HEK293 (cell line): ENCODE measurements at regions not wholly inside any gene's neighbourhood (a gene's known extent, or its start where the extent isn't known, plus 50 kb on each side); places are given as distances from the start of the nearest gene placed in this dataset.
"Not testable (repeated sequence)": the region's sequence is repeated elsewhere in the genome, so short reads cannot be mapped to it uniquely, and the experiment has no call there.

Experiments
- CTCF ChIA-PET: fragments of 350-600 bp; formaldehyde crosslinking; extraction: SDS; loops from one replicate; lab custom pipeline; 2021; ENCODE audit warnings: antibody characterized with exemption; lab: Yijun Ruan, JAX
- POLR2A ChIA-PET: fragments of 300-600 bp; formaldehyde crosslinking; extraction: SDS; loops from one replicate; lab custom pipeline; 2020; ENCODE audit warnings: antibody characterized with exemption, inconsistent platforms; lab: Yijun Ruan, JAX
- H3K27ac ChIP-seq: fragments of 200-500 bp; sonication (Bioruptor generic); 2 replicates; pipeline ENCODE4 v1.5.1; 2014; ENCODE audit warnings: low read depth, low read length, control low read depth, inconsistent platforms; ENCODE audit errors: extremely low read depth
- H3K36me3 ChIP-seq, 2 experiments: fragments of 200-500 bp in 1 of 2; sonication (Bioruptor generic) in 1 of 2; 1 replicate in 1 of 2; 2 replicates in 1 of 2; pipeline ENCODE4 v1.5.1; 2014 to 2017; ENCODE audit warnings: inconsistent platforms in 2 of 2, low read length in 2 of 2; ENCODE audit not compliant: control insufficient read depth in 2 of 2, insufficient read depth in 1 of 2
- H3K4me1 ChIP-seq: fragments of 200-500 bp; sonication (Bioruptor generic); 2 replicates; pipeline ENCODE4 v1.5.1; 2014; ENCODE audit warnings: mild to moderate bottlenecking, low read length, inconsistent platforms; ENCODE audit not compliant: control insufficient read depth, insufficient read depth
- H3K4me3 ChIP-seq: 2 replicates; pipeline ENCODE4 v1.5.1; 2011; ENCODE audit warnings: low read depth, mild to moderate bottlenecking, control low read depth, low read length, moderate library complexity
- H3K9me3 ChIP-seq: fragments of 200-500 bp; sonication (Bioruptor generic); 2 replicates; pipeline ENCODE4 v1.5.1; 2014; ENCODE audit warnings: low read depth, low read length, inconsistent platforms; ENCODE audit not compliant: control insufficient read depth, insufficient read depth
- CTCF ChIP-seq: fragments of 450-650 bp; formaldehyde crosslinking; IDR thresholded peaks from 2 replicates; pipeline ENCODE4 v1.5.1; 2016; ENCODE audit warnings: missing biosample characterization, missing genetic modification characterization
- PRDM10 ChIP-seq: fragments of 450-650 bp; formaldehyde crosslinking; IDR thresholded peaks from 2 replicates; pipeline ENCODE4 v1.5.1; 2016; ENCODE audit warnings: missing biosample characterization, missing genetic modification characterization
- SALL2 ChIP-seq: fragments of 450-650 bp; formaldehyde crosslinking; IDR thresholded peaks from 2 replicates; pipeline ENCODE4 v1.5.0; 2017; ENCODE audit warnings: missing biosample characterization, mild to moderate bottlenecking, missing genetic modification characterization, borderline replicate concordance
- SP2 ChIP-seq: fragments of 450-650 bp; formaldehyde crosslinking; IDR thresholded peaks from 2 replicates; pipeline ENCODE4 v1.5.1; 2016; ENCODE audit warnings: missing biosample characterization, missing genetic modification characterization
- SP3 ChIP-seq: fragments of 450-650 bp; formaldehyde crosslinking; IDR thresholded peaks from 2 replicates; pipeline ENCODE4 v1.5.1; 2016; ENCODE audit warnings: missing biosample characterization, missing genetic modification characterization
- ZFP37 ChIP-seq: fragments of 450-650 bp; formaldehyde crosslinking; IDR thresholded peaks from 2 replicates; pipeline ENCODE4 v1.5.1; 2016; ENCODE audit warnings: missing biosample characterization, missing genetic modification characterization
- ZFP69B ChIP-seq: fragments of 450-650 bp; formaldehyde crosslinking; IDR thresholded peaks from 2 replicates; pipeline ENCODE4 v1.5.1; 2016; ENCODE audit warnings: missing biosample characterization, missing genetic modification characterization
- ZNF174 ChIP-seq: fragments of 450-650 bp; formaldehyde crosslinking; IDR thresholded peaks from 2 replicates; pipeline ENCODE4 v1.5.0; 2017; ENCODE audit warnings: missing biosample characterization, mild to moderate bottlenecking, missing genetic modification characterization
- ZNF202 ChIP-seq: fragments of 450-650 bp; formaldehyde crosslinking; IDR thresholded peaks from 2 replicates; pipeline ENCODE4 v1.5.1; 2016; ENCODE audit warnings: missing biosample characterization, missing genetic modification characterization, borderline replicate concordance
- ZNF211 ChIP-seq: fragments of 450-650 bp; formaldehyde crosslinking; IDR thresholded peaks from 2 replicates; pipeline ENCODE4 v1.5.1; 2016; ENCODE audit warnings: low read depth, missing biosample characterization, missing genetic modification characterization
- ZNF24 ChIP-seq: fragments of 450-650 bp; formaldehyde crosslinking; IDR thresholded peaks from 2 replicates; pipeline ENCODE4 v1.5.1; 2016; ENCODE audit warnings: missing biosample characterization, missing genetic modification characterization
- ZNF280D ChIP-seq: fragments of 450-650 bp; formaldehyde crosslinking; IDR thresholded peaks from 2 replicates; pipeline ENCODE4 v1.5.1; 2016; ENCODE audit warnings: missing biosample characterization, missing genetic modification characterization
- ZNF404 ChIP-seq: fragments of 450-650 bp; formaldehyde crosslinking; IDR thresholded peaks from 2 replicates; pipeline ENCODE4 v1.5.1; 2017; ENCODE audit warnings: missing biosample characterization, missing genetic modification characterization
- ZNF561 ChIP-seq: fragments of 450-650 bp; IDR thresholded peaks from 2 replicates; pipeline ENCODE4 v1.5.1; 2018; ENCODE audit warnings: missing biosample characterization, missing genetic modification characterization, borderline replicate concordance
- ZNF623 ChIP-seq: fragments of 450-650 bp; formaldehyde crosslinking; IDR thresholded peaks from 2 replicates; pipeline ENCODE4 v1.5.1; 2016; ENCODE audit warnings: missing biosample characterization, missing genetic modification characterization
- ZNF654 ChIP-seq: fragments of 450-650 bp; formaldehyde crosslinking; IDR thresholded peaks from 2 replicates; pipeline ENCODE4 v1.5.1; 2016; ENCODE audit warnings: low read depth, missing biosample characterization, missing genetic modification characterization
- ZNF692 ChIP-seq: fragments of 450-650 bp; formaldehyde crosslinking; IDR thresholded peaks from 2 replicates; pipeline ENCODE4 v1.5.1; 2016; ENCODE audit warnings: missing biosample characterization, missing genetic modification characterization
- ZNF768 ChIP-seq: fragments of 450-650 bp; formaldehyde crosslinking; IDR thresholded peaks from 2 replicates; pipeline ENCODE4 v1.5.1; 2018; ENCODE audit warnings: missing biosample characterization, mild to moderate bottlenecking, missing genetic modification characterization
- ZSCAN30 ChIP-seq: fragments of 450-650 bp; IDR thresholded peaks from 2 replicates; pipeline ENCODE4 v1.5.1; 2018; ENCODE audit warnings: missing biosample characterization, mild to moderate bottlenecking, missing genetic modification characterization, moderate library complexity

GRCh38 chr4:72704925-72705640 lies 136.1 kb upstream of the ADAMTS3 start:
- CTCF ChIA-PET, H3K36me3 ChIP-seq, H3K9me3 ChIP-seq, H3K4me3 ChIP-seq, H3K4me1 ChIP-seq, H3K27ac ChIP-seq, POLR2A ChIA-PET: not testable (repeated sequence)

- CTCF ChIA-PET = interaction anchor here (1.1 to 1.3 kb wide), 3 partner anchors 21 to 319 kb away, joined by 3 to 4 read pairs (median 4); no protein-coding TSS in a partner anchor
- Histone ChIP-seq H3K4me3 (no peak overlapping the region), H3K27ac (no peak overlapping the region), H3K36me3 (no peaks in the 10 kb centered on the region)
- no peak for TF ChIP-seq ZNF404
- no peak for TF ChIP-seq ZNF692 (tag by site-specific recombination)
- no peak for TF ChIP-seq ZNF174 (tag by site-specific recombination)
- no peak for TF ChIP-seq ZNF623 (tag by site-specific recombination)
- no peak for TF ChIP-seq SALL2 (tag by site-specific recombination)
- TF ChIP-seq ZNF561 = no peak
- no peak for TF ChIP-seq ZSCAN30
- no peak for TF ChIP-seq ZNF768 (tag by site-specific recombination)
- TF ChIP-seq, all 188 proteins: peak for 0
- POLR2A ChIA-PET = no interaction called here
- no peaks in the 10 kb centered on the region for H3K9me3 ChIP-seq
- no peaks in the 10 kb centered on the region for H3K4me1 ChIP-seq
Observed at GRCh38 chr4:72702948-72703347, 133.9 kb upstream of the ADAMTS3 start.

- no peak overlapping the region for H3K27ac ChIP-seq
- no peaks in the 10 kb centered on the region for H3K4me1 ChIP-seq
- H3K4me3 ChIP-seq = peak overlapping the region; percentile 31
- H3K9me3 ChIP-seq = no peaks in the 10 kb centered on the region
- no peaks in the 10 kb centered on the region for H3K36me3 ChIP-seq
- POLR2A ChIA-PET = no interaction called here
- CTCF ChIA-PET = interaction anchor here (0.6 to 1.3 kb wide), 4 partner anchors 21 to 320 kb away, joined by 3 to 4 read pairs (median 4); no protein-coding TSS in a partner anchor
- TF ChIP-seq ZNF768 (tag by site-specific recombination) (no peak), ZNF24 (tag by site-specific recombination) (no peak), CTCF (tag by site-specific recombination) (peak; percentile 15; the same call in 1 of the 2 replicates), ZNF654 (peak; percentile 66), ZFP37 (no peak), ZNF202 (tag by site-specific recombination) (no peak), SP2 (tag by site-specific recombination) (no peak), PRDM10 (0 out of 2 replicates have a peak, but pooled peaks have one; percentile 17), ZFP69B (tag by site-specific recombination) (no peak), ZNF280D (tag by site-specific recombination) (no peak), ZNF211 (tag by site-specific recombination) (no peak), SP3 (tag by site-specific recombination) (no peak)
Observed at GRCh38 chr4:72701987-72702819, 133.2 kb upstream of the ADAMTS3 start.
